Neuronal stem cell (in vitro differentiated cells): ENCODE measurements at regions not wholly inside any gene's neighbourhood (a gene's known extent, or its start where the extent isn't known, plus 50 kb on each side); places are given as distances from the start of the nearest gene placed in this dataset.

Source experiments
- DNase-seq: peaks from one replicate; pipeline ENCODE4 v3.0.0-alpha.2; 2013; ENCODE audit warnings: low spot score
- H2AFZ ChIP-seq: one replicate; pipeline ENCODE4 v1.6.1; 2013; ENCODE audit warnings: mild to moderate bottlenecking, low read length, inconsistent platforms
- H2AK5ac ChIP-seq: 2 replicates; pipeline ENCODE4 v1.6.1; 2013; ENCODE audit warnings: low read depth, mild to moderate bottlenecking, inconsistent platforms, low read length, moderate library complexity, mixed read lengths
- H2BK120ac ChIP-seq: 2 replicates; pipeline ENCODE4 v1.6.1; 2013; ENCODE audit warnings: low read depth, mild to moderate bottlenecking, inconsistent platforms, low read length, moderate library complexity, mixed read lengths
- H2BK12ac ChIP-seq: one replicate; pipeline ENCODE4 v1.6.1; 2013; ENCODE audit warnings: low read length, inconsistent platforms
- H2BK15ac ChIP-seq: 2 replicates; pipeline ENCODE4 v1.6.1; 2013; ENCODE audit warnings: mild to moderate bottlenecking, low read length, inconsistent platforms, mixed read lengths
- H2BK5ac ChIP-seq: one replicate; pipeline ENCODE4 v1.6.1; 2013; ENCODE audit warnings: inconsistent platforms, mild to moderate bottlenecking, low read length, moderate library complexity
- H3K14ac ChIP-seq: one replicate; pipeline ENCODE4 v1.6.1; 2013; ENCODE audit warnings: low read length, inconsistent platforms
- H3K18ac ChIP-seq: 2 replicates; pipeline ENCODE4 v1.6.1; 2013; ENCODE audit warnings: low read length, inconsistent platforms
- H3K23ac ChIP-seq: 2 replicates; pipeline ENCODE4 v1.6.1; 2013; ENCODE audit warnings: low read depth, mild to moderate bottlenecking, mixed read lengths, low read length, inconsistent platforms; ENCODE audit not compliant: poor library complexity
- H3K27ac ChIP-seq: replicated peaks from 3 replicates; pipeline ENCODE4 v1.5.1; 2013; ENCODE audit warnings: low read length, inconsistent platforms
- H3K27me3 ChIP-seq, 3 experiments: 2 replicates each; pipeline ENCODE4 v1.6.1; 2013; ENCODE audit warnings: low read length in 3 of 3, mild to moderate bottlenecking in 2 of 3, inconsistent platforms in 1 of 3, low read depth in 1 of 3, mixed read lengths in 1 of 3, moderate library complexity in 1 of 3; ENCODE audit not compliant: control insufficient read depth in 3 of 3, insufficient read depth in 3 of 3
- H3K36me3 ChIP-seq, 2 donors: replicated peaks in 1 of 2; 2 replicates each; pipeline ENCODE4 v1.6.1; 2013; ENCODE audit warnings: low read length in 2 of 2; ENCODE audit not compliant: control insufficient read depth in 2 of 2, insufficient read depth in 2 of 2
- H3K4ac ChIP-seq: 2 replicates; pipeline ENCODE4 v1.6.1; 2013; ENCODE audit warnings: inconsistent platforms, mild to moderate bottlenecking, low read length, moderate library complexity
- H3K4me1 ChIP-seq, 2 donors: 1 replicate in 1 of 2; 2 replicates in 1 of 2; pipeline ENCODE4 v1.6.1; 2013; ENCODE audit warnings: low read length in 2 of 2, low read depth in 1 of 2; ENCODE audit not compliant: control insufficient read depth in 2 of 2, insufficient read depth in 1 of 2
- H3K4me2 ChIP-seq: one replicate; pipeline ENCODE4 v1.6.1; 2013; ENCODE audit warnings: mild to moderate bottlenecking, low read length, inconsistent platforms; ENCODE audit not compliant: insufficient read depth, poor library complexity, severe bottlenecking
- H3K4me3 ChIP-seq, 2 donors: 2 replicates each; pipeline ENCODE4 v1.5.1; 2013; ENCODE audit warnings: low read length in 2 of 2, mild to moderate bottlenecking in 2 of 2, inconsistent platforms in 1 of 2, moderate library complexity in 1 of 2
- H3K79me1 ChIP-seq: one replicate; pipeline ENCODE4 v1.6.1; 2013; ENCODE audit warnings: low read depth, mild to moderate bottlenecking, inconsistent platforms, low read length, moderate library complexity
- H3K9ac ChIP-seq: one replicate; pipeline ENCODE4 v1.6.1; 2013; ENCODE audit warnings: mild to moderate bottlenecking, low read depth, low read length, inconsistent platforms; ENCODE audit not compliant: poor library complexity
- H3K9me3 ChIP-seq, 2 donors: replicated peaks in 1 of 2; 2 replicates each; pipeline versions ENCODE3 to v1.6.1; 2013; ENCODE audit warnings: low read length in 2 of 2, mild to moderate bottlenecking in 2 of 2, inconsistent platforms in 1 of 2, low read depth in 1 of 2, mixed read lengths in 1 of 2, moderate library complexity in 1 of 2; ENCODE audit not compliant: control insufficient read depth in 2 of 2, insufficient read depth in 1 of 2
- H4K8ac ChIP-seq: one replicate; pipeline ENCODE4 v1.6.1; 2013; ENCODE audit warnings: low read depth, mild to moderate bottlenecking, inconsistent platforms, low read length, moderate library complexity
- H4K91ac ChIP-seq: one replicate; pipeline ENCODE4 v1.6.1; 2013; ENCODE audit warnings: low read length, low read depth, mild to moderate bottlenecking, inconsistent platforms; ENCODE audit not compliant: poor library complexity
- WGBS, 2 donors: extraction: QIAGEN DNeasy Blood & Tissue Kit; methylation state at CpG; one replicate each; pipeline ENCODE4 v1.1.7; 2013; ENCODE audit warnings: missing lambda C conversion rate in 2 of 2, mixed read lengths in 1 of 2; ENCODE audit not compliant: insufficient read length in 2 of 2, insufficient replicate concordance in 1 of 2; ENCODE audit errors: extremely low coverage in 2 of 2; 5-methylcytosine and 5-hydroxymethylcytosine counted together

GRCh38 chr21:25368531-25368930, 238.8 kb downstream of the MRPL39 start:
- no peak for DNase-seq
- no peak overlapping the region for H2BK5ac ChIP-seq
- H3K27me3 ChIP-seq = no peaks in the 10 kb centered on the region
- no peak overlapping the region for H3K18ac ChIP-seq
- H3K79me1 ChIP-seq = no peaks in the 10 kb centered on the region
- H3K9ac ChIP-seq = no peak overlapping the region
- H3K4me3 ChIP-seq = no peak overlapping the region
- no peak overlapping the region for H3K4me2 ChIP-seq
- peaks cover 0 to 4% of the 10 kb centered on the region in 2 donors for H3K4me1 ChIP-seq
- no peaks in the 10 kb centered on the region for H3K9me3 ChIP-seq
- no peak overlapping the region for H4K91ac ChIP-seq
- no peaks in the 10 kb centered on the region for H3K36me3 ChIP-seq
- no peak overlapping the region for H2BK15ac ChIP-seq
- no peak overlapping the region for H4K8ac ChIP-seq
- no peak overlapping the region for H2AFZ ChIP-seq
- WGBS, 2 donors = no CpG with 5 or more reads among the region's 7 CpGs
- H3K14ac ChIP-seq = no peak overlapping the region
- no peak overlapping the region for H3K23ac ChIP-seq
- no peak overlapping the region for H3K4ac ChIP-seq
- H2BK120ac ChIP-seq = no peak overlapping the region
- no peak overlapping the region for H2BK12ac ChIP-seq
- H3K27ac ChIP-seq = no peak overlapping the region
- H2AK5ac ChIP-seq = no peak overlapping the region

DNA sequence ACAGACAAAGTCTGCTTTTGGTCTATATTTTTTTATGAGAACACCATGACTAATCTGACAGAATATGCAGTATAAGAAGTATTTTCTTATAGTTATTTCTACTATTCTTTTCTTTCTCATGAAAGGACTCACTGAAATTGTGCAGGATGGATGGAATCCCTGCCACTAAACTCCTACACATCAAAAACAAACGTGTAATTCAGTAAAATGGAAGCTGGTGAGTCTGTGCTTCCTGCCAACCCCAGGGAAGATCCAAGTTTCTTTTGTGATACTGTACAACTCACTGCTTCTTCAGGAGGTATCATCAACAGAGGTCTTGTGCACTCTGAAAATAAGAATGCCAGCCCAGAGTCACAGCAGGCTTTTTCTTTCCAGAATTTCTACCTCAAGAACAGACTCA, 241.2 kb downstream of the MRPL39 start:
- Histone ChIP-seq H3K18ac (no peak overlapping the region), H2BK5ac (no peak overlapping the region), H3K27me3 (no peaks in the 10 kb centered on the region), H2BK120ac (no peak overlapping the region), H3K9ac (no peak overlapping the region), H3K4me1 (no peaks in the 10 kb centered on the region), H2AK5ac (no peak overlapping the region), H3K14ac (no peak overlapping the region), H4K8ac (no peak overlapping the region), H2BK12ac (no peak overlapping the region), H3K4me3 (no peak overlapping the region), H2AFZ (no peak overlapping the region), H4K91ac (no peak overlapping the region), H3K27ac (no peak overlapping the region), H3K23ac (no peak overlapping the region), H3K9me3 (no peaks in the 10 kb centered on the region), H3K79me1 (no peaks in the 10 kb centered on the region), H3K4ac (no peak overlapping the region), H2BK15ac (no peak overlapping the region), H3K36me3 (no peaks in the 10 kb centered on the region), H3K4me2 (no peak overlapping the region)
- no peak for DNase-seq
- no CpG with 5 or more reads among the region's 1 CpG for WGBS, 2 donors

DNA sequence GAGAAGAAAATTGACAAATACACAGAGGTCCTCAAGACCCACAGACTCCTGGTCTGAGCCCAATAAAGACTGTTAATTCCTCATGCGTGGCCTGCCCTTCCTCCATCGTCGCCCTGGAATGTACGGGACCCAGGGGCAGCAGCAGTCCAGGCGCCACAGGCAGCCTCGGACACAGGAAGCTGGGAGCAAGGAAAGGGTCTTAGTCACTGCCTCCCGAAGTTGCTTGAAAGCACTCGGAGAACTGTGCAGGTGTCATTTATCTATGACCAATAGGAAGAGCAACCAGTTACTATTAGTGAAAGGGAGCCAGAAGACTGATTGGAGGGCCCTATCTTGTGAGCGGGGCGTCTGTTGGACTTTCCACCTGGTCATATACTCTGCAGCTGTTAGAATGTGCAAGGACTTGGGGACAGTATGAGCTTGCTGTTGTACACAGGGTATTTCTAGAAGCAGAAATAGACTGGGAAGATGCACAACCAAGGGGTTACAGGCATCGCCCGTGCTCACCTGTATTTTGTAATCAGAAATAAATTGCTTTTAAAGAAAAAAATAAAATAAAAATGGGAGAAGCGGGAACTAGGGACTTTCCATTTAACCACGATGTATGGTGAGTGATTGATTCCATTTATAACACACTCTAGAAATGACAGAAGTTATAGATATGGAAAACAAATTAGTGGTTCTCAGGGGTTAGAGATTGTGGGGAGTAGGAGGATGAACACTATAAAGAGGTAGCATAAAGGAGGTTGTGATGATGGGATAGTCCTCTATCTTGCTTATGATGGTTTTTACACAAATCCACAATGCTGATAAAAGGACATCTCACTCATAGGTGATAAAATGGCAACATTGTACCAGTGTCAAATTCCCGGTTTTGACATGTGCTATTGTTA, 244.7 kb downstream of the MRPL39 start:
- Histone ChIP-seq H3K4me3 (no peak overlapping the region), H3K14ac (no peak overlapping the region), H2BK5ac (no peak overlapping the region), H3K4ac (no peak overlapping the region), H4K91ac (no peak overlapping the region), H3K9ac (no peak overlapping the region), H3K36me3 (no peaks in the 10 kb centered on the region), H2AFZ (no peak overlapping the region), H3K79me1 (no peaks in the 10 kb centered on the region), H4K8ac (no peak overlapping the region), H2BK15ac (no peak overlapping the region), H3K27ac (no peak overlapping the region), H3K23ac (no peak overlapping the region), H3K4me1 (no peaks in the 10 kb centered on the region), H2BK120ac (no peak overlapping the region), H3K4me2 (no peak overlapping the region), H2BK12ac (no peak overlapping the region), H3K27me3 (no peaks in the 10 kb centered on the region), H2AK5ac (no peak overlapping the region), H3K18ac (no peak overlapping the region), H3K9me3 (no peaks in the 10 kb centered on the region)
- no peak for DNase-seq
- WGBS, 2 donors = no CpG with 5 or more reads among the region's 15 CpGs

DNA sequence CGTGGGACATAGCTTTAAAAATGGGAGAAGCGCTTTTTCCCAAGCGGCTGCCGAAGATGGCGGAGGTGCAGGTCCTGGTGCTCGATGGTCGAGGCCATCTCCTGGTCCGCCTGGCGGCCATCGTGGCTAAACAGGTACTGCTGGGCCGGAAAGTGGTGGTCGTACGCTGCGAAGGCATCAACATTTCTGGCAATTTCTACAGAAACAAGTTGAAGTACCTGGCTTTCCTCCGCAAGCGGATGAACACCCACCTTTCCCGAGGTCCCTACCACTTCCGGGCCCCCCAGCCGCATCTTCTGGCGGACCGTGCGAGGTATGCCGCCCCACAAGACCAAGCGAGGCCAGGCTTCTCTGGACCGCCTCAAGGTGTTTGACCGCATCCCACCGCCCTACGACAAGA, 245.5 kb downstream of the MRPL39 start:
- no peak overlapping the region for H4K8ac ChIP-seq
- no peak overlapping the region for H3K4me2 ChIP-seq
- no peak overlapping the region for H3K9ac ChIP-seq
- H3K27me3 ChIP-seq = no peaks in the 10 kb centered on the region
- H2BK5ac ChIP-seq = no peak overlapping the region
- H2BK15ac ChIP-seq = no peak overlapping the region
- no CpG with 5 or more reads among the region's 28 CpGs for WGBS, 2 donors
- no peak overlapping the region for H2AFZ ChIP-seq
- H2BK12ac ChIP-seq = no peak overlapping the region
- H2BK120ac ChIP-seq = no peak overlapping the region
- no peak overlapping the region for H2AK5ac ChIP-seq
- H3K79me1 ChIP-seq = no peaks in the 10 kb centered on the region
- no peak overlapping the region for H3K18ac ChIP-seq
- H3K14ac ChIP-seq = peak overlapping the region; percentile 38
- no peaks in the 10 kb centered on the region for H3K9me3 ChIP-seq
- H3K4ac ChIP-seq = no peak overlapping the region
- no peak overlapping the region for H3K27ac ChIP-seq
- H4K91ac ChIP-seq = no peak overlapping the region
- no peak overlapping the region for H3K4me3 ChIP-seq
- no peaks in the 10 kb centered on the region for H3K36me3 ChIP-seq
- no peaks in the 10 kb centered on the region for H3K4me1 ChIP-seq
- no peak overlapping the region for H3K23ac ChIP-seq
- no peak for DNase-seq
